Stomach (tissue), 8 donors: ENCODE measurements at regions not wholly inside any gene's neighbourhood (a gene's known extent, or its start where the extent isn't known, plus 50 kb on each side); places are given as distances from the start of the nearest gene placed in this dataset.
"Not testable (repeated sequence)": the region's sequence is repeated elsewhere in the genome, so short reads cannot be mapped to it uniquely, and the experiment has no call there.

Experiments used
- DNase-seq, 2 donors: peaks; one replicate each; pipeline versions ENCODE4 v3.0.0 to v3.0.0-alpha.2; 2013 to 2019
- H3K27ac ChIP-seq, 5 donors: fragments of 200-600 bp in 4 of 5; sonication (generic) in 4 of 5; one replicate each; pipeline ENCODE4 v1.5.1; 2013 to 2019; ENCODE audit warnings: mild to moderate bottlenecking in 1 of 5, moderate library complexity in 1 of 5
- H3K27me3 ChIP-seq, 3 donors: fragments of 200-600 bp; sonication (generic); one replicate each; pipeline ENCODE4 v1.5.1; 2017 to 2019; ENCODE audit warnings: mixed run types in 1 of 3
- H3K36me3 ChIP-seq, 4 donors: fragments of 200-600 bp; sonication (generic); 1 replicate in 3 of 4; 2 replicates in 1 of 4; pipeline ENCODE4 v1.5.1; 2016 to 2019
- H3K4me1 ChIP-seq, 4 donors: fragments of 200-600 bp; sonication (generic); one replicate each; pipeline ENCODE4 v1.5.1; 2016 to 2019
- H3K4me3 ChIP-seq, 4 donors: fragments of 200-600 bp; sonication (generic) in 3 of 4; one replicate each; pipeline ENCODE4 v1.5.1; 2016 to 2019; ENCODE audit warnings: mild to moderate bottlenecking in 1 of 4
- H3K9me3 ChIP-seq, 4 donors: fragments of 200-600 bp; sonication (generic); one replicate each; pipeline ENCODE4 v1.5.1; 2016 to 2019
- CTCF ChIP-seq, 7 experiments: fragments of 450-650 bp in 4 of 7; fragments of 200-600 bp in 3 of 7; sonication (generic) in 3 of 7; IDR thresholded peaks; one replicate each; pipeline ENCODE4 v1.5.1; 2016 to 2019; ENCODE audit warnings: antibody characterized with exemption in 7 of 7, control low read depth in 2 of 7, mild to moderate bottlenecking in 1 of 7
- EP300 ChIP-seq: sonication (generic); formaldehyde crosslinking; IDR thresholded peaks from one replicate; pipeline ENCODE4 v1.6.1; 2017; ENCODE audit warnings: antibody characterized with exemption
- POLR2A ChIP-seq, 4 donors: fragments of 450-650 bp; IDR thresholded peaks; one replicate each; pipeline ENCODE4 v1.6.1; 2016; ENCODE audit warnings: antibody characterized with exemption in 4 of 4, control low read depth in 2 of 4, mild to moderate bottlenecking in 1 of 4, moderate library complexity in 1 of 4
- POLR2AphosphoS5 ChIP-seq, 3 donors: sonication (generic); formaldehyde crosslinking; IDR thresholded peaks; one replicate each; pipeline ENCODE4 v1.6.1; 2016; ENCODE audit warnings: antibody characterized with exemption in 3 of 3
- WGBS, 5 donors: extraction: QIAGEN DNeasy Blood & Tissue Kit in 3 of 5; methylation state at CpG; one replicate each; pipeline versions ENCODE4 v1.1.5 to v1.1.7; 2013 to 2018; 5-methylcytosine and 5-hydroxymethylcytosine counted together
- intact Hi-C: fragments of 100-400 bp; cut with DNase I; formaldehyde crosslinking; loops from one replicate; pipeline ENCODE4 v1.15.1; 2023; ENCODE audit warnings: low total_unique reads
- donor health status: healthy with polysubstance abuse.
- donor health status: Bipolar disorder and iron deficiency.
- donor health status: healthy.

GRCh38 chr2:209141818-209142217 lies 282.0 kb upstream of the MAP2 start:
- no peak overlapping the region for H3K27ac ChIP-seq

GRCh38 chr2:209145220-209145691 lies 278.6 kb upstream of the MAP2 start:
- H3K4me1 ChIP-seq, H3K36me3 ChIP-seq, H3K27ac ChIP-seq, H3K4me3 ChIP-seq, H3K27me3 ChIP-seq, DNase-seq, H3K9me3 ChIP-seq, intact Hi-C loops: not testable (repeated sequence)
- 87 to 96% (median 90%) methylated on average over 24 to 30 of the region's 30 CpGs for WGBS, 5 donors

More at GRCh38 chr2:209141818-209142217, 282.0 kb upstream of the MAP2 start:
- H3K4me3 ChIP-seq = no peak overlapping the region
- TF ChIP-seq POLR2AphosphoS5 (IDR thresholded peaks at IDR 0.05) (no peak), POLR2A (IDR thresholded peaks at IDR 0.05) (no peak), EP300 (no peak), CTCF (IDR thresholded peaks at IDR 0.05) (no peak)
- no peaks in the 10 kb centered on the region for H3K36me3 ChIP-seq
- H3K4me1 ChIP-seq = no peaks in the 10 kb centered on the region
- H3K27me3 ChIP-seq = no peaks in the 10 kb centered on the region
- intact Hi-C loops = no loop called here
- DNase-seq = no peak
- 68 to 91% (median 80%) methylated on average over 1 of the region's 1 CpG for WGBS, 5 donors
- no peaks in the 10 kb centered on the region for H3K9me3 ChIP-seq

- Histone ChIP-seq H3K27me3 (no peaks in the 10 kb centered on the region), H3K4me3 (no peak overlapping the region), H3K36me3 (no peaks in the 10 kb centered on the region), H3K9me3 (no peaks in the 10 kb centered on the region), H3K4me1 (no peaks in the 10 kb centered on the region), H3K27ac (peak overlapping the region in 1 of 5 donors; percentile 42)
- DNase-seq = peak in 1 of 2 donors; percentile 3
- TF ChIP-seq EP300 (no peak), POLR2AphosphoS5 (IDR thresholded peaks at IDR 0.05) (no peak), CTCF (IDR thresholded peaks at IDR 0.05) (no peak), POLR2A (IDR thresholded peaks at IDR 0.05) (no peak)
- WGBS, 5 donors = 55 to 74% (median 65%) methylated on average over 7 of the region's 7 CpGs
- intact Hi-C loops = no loop called here
Measured at GRCh38 chr2:209145941-209146681, 277.7 kb upstream of the MAP2 start.

GRCh38 chr2:209146682-209147320 lies 277.0 kb upstream of the MAP2 start:
- peak overlapping the region in 2 of 5 donors; percentile 15 to 42 for H3K27ac ChIP-seq
- H3K9me3 ChIP-seq = no peaks in the 10 kb centered on the region
- WGBS, 5 donors = 59 to 84% (median 77%) methylated on average over 3 of the region's 3 CpGs
- no peaks in the 10 kb centered on the region for H3K4me1 ChIP-seq
- no peak overlapping the region for H3K4me3 ChIP-seq
- DNase-seq = no peak
- no peaks in the 10 kb centered on the region for H3K27me3 ChIP-seq
- no peaks in the 10 kb centered on the region for H3K36me3 ChIP-seq
- intact Hi-C loops = no loop called here
- TF ChIP-seq POLR2AphosphoS5 (IDR thresholded peaks at IDR 0.05) = no peak
- TF ChIP-seq CTCF (IDR thresholded peaks at IDR 0.05) = no peak
- no peak for TF ChIP-seq POLR2A (IDR thresholded peaks at IDR 0.05)
- no peak for TF ChIP-seq EP300

- Histone ChIP-seq H3K27ac (no peak overlapping the region), H3K9me3 (no peaks in the 10 kb centered on the region), H3K4me3 (no peak overlapping the region), H3K4me1 (no peaks in the 10 kb centered on the region), H3K27me3 (no peaks in the 10 kb centered on the region), H3K36me3 (no peaks in the 10 kb centered on the region)
- DNase-seq = no peak
- no peak for TF ChIP-seq POLR2A (IDR thresholded peaks at IDR 0.05)
- no peak for TF ChIP-seq EP300
- TF ChIP-seq POLR2AphosphoS5 (IDR thresholded peaks at IDR 0.05) = no peak
- TF ChIP-seq CTCF (IDR thresholded peaks at IDR 0.05) = no peak
- intact Hi-C loops = no loop called here
Measured at GRCh38 chr2:209147981-209148380, 275.9 kb upstream of the MAP2 start.
